Activated CD8-positive, alpha-beta memory T cell treated with anti-CD3 and anti-CD28 coated beads, Interleukin-2, amount 50 U/mL, for 4 hours (primary cell): ENCODE measurements at regions not wholly inside any gene's neighbourhood (a gene's known extent, or its start where the extent isn't known, plus 50 kb on each side); places are given as distances from the start of the nearest gene placed in this dataset.
"Not testable (repeated sequence)": the region's sequence is repeated elsewhere in the genome, so short reads cannot be mapped to it uniquely, and the experiment has no call there.

Experiments used
- DNase-seq: peaks from one replicate; pipeline ENCODE4 v3.0.0-alpha.2; 2020

GRCh38 chr5:101627770-101628169 is 668.3 kb downstream of the SLCO4C1 start:
- DNase-seq = not testable (repeated sequence)

GRCh38 chr5:101626572-101626971 is 669.5 kb downstream of the SLCO4C1 start:
- no peak for DNase-seq

GRCh38 chr5:101611039-101611438 is 685.0 kb downstream of the SLCO4C1 start:
- DNase-seq = no peak

- DNase-seq = no peak
These were observed 687.8 kb downstream of the SLCO4C1 start for GRCh38 chr5:101608322-101608721.

GRCh38 chr5:101605700-101606099 is 690.4 kb downstream of the SLCO4C1 start:
- no peak for DNase-seq

- DNase-seq = no peak
These were observed 695.5 kb downstream of the SLCO4C1 start for GRCh38 chr5:101600614-101601013.

- DNase-seq = no peak
These were observed 687.3 kb upstream of the ST8SIA4 start for GRCh38 chr5:101590384-101590783.

GRCh38 chr5:101585366-101585765 is 682.3 kb upstream of the ST8SIA4 start:
- DNase-seq = no peak

- DNase-seq = no peak
These were observed 677.5 kb upstream of the ST8SIA4 start for GRCh38 chr5:101580591-101580990.

- no peak for DNase-seq
These were observed 670.9 kb upstream of the ST8SIA4 start for GRCh38 chr5:101574017-101574416.

GRCh38 chr5:101561018-101561417 is 657.9 kb upstream of the ST8SIA4 start:
- no peak for DNase-seq

- DNase-seq = no peak
These were observed 640.7 kb upstream of the ST8SIA4 start for GRCh38 chr5:101543780-101544179.

- DNase-seq = no peak
These were observed 636.2 kb upstream of the ST8SIA4 start for GRCh38 chr5:101539315-101539714.

- no peak for DNase-seq
These were observed 632.5 kb upstream of the ST8SIA4 start for GRCh38 chr5:101535626-101536025.

GRCh38 chr5:101534491-101535110 is 631.5 kb upstream of the ST8SIA4 start:
- DNase-seq = no peak

- DNase-seq = no peak
These were observed 629.3 kb upstream of the ST8SIA4 start for GRCh38 chr5:101532430-101532829.

GRCh38 chr5:101531026-101531425 is 627.9 kb upstream of the ST8SIA4 start:
- no peak for DNase-seq

GRCh38 chr5:101529094-101529493 is 626.0 kb upstream of the ST8SIA4 start:
- DNase-seq = not testable (repeated sequence)

- DNase-seq = no peak
These were observed 617.3 kb upstream of the ST8SIA4 start for GRCh38 chr5:101520417-101520816.

GRCh38 chr5:101517795-101518194 is 614.7 kb upstream of the ST8SIA4 start:
- no peak for DNase-seq

- DNase-seq = no peak
These were observed 612.6 kb upstream of the ST8SIA4 start for GRCh38 chr5:101515721-101516120.

- no peak for DNase-seq
These were observed 602.9 kb upstream of the ST8SIA4 start for GRCh38 chr5:101505891-101506570.

GRCh38 chr5:101482931-101483330 is 579.8 kb upstream of the ST8SIA4 start:
- no peak for DNase-seq

- DNase-seq = no peak
These were observed 570.4 kb upstream of the ST8SIA4 start for GRCh38 chr5:101473483-101473882.

- DNase-seq = no peak
These were observed 558.4 kb upstream of the ST8SIA4 start for GRCh38 chr5:101461455-101461854.
